ENCODE measurements at regions not wholly inside any gene's neighbourhood (a gene's known extent, or its start where the extent isn't known, plus 50 kb on each side); places are given as distances from the start of the nearest gene placed in this dataset.

DNA sequence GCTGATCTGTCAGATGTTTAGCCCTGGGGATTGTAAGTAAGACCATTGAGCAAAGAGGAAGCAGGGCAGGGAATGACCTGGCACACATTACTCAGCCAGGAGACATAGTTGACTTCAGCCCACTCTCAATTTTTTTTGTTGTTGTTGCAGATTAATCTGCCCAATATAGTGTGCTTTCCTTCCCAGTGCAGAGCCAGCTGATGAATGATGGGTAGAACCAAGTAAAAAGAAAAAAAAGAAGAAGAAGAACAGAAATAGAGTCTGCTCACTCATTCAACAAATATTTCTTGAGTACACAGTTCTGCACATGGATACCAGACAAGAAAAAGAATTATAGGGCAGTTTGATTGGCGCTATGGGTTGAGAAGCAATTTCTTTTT, 292.7 kb downstream of the ETS1 start:
- 80% methylated on average over 1 of the region's 1 CpG for WGBS
- Histone ChIP-seq H3K9me3 (no peaks in the 10 kb centered on the region), H3K36me3 (no peaks in the 10 kb centered on the region), H3K4me1 (peaks cover 30% of the 10 kb centered on the region), H3K27ac (no peak overlapping the region), H3K4me3 (no peak overlapping the region), H3K27me3 (peaks cover 2% of the 10 kb centered on the region)
- no peak for DNase-seq (ENCODE audit: low spot score in 2 of 2)
- TF ChIP-seq POLR2A (IDR thresholded peaks at IDR 0.05) (no peak), POLR2AphosphoS5 (IDR thresholded peaks at IDR 0.05) (no peak)
- TF ChIP-seq, protein P1, sequence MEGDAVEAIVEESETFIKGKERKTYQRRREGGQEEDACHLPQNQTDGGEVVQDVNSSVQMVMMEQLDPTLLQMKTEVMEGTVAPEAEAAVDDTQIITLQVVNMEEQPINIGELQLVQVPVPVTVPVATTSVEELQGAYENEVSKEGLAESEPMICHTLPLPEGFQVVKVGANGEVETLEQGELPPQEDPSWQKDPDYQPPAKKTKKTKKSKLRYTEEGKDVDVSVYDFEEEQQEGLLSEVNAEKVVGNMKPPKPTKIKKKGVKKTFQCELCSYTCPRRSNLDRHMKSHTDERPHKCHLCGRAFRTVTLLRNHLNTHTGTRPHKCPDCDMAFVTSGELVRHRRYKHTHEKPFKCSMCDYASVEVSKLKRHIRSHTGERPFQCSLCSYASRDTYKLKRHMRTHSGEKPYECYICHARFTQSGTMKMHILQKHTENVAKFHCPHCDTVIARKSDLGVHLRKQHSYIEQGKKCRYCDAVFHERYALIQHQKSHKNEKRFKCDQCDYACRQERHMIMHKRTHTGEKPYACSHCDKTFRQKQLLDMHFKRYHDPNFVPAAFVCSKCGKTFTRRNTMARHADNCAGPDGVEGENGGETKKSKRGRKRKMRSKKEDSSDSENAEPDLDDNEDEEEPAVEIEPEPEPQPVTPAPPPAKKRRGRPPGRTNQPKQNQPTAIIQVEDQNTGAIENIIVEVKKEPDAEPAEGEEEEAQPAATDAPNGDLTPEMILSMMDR (IDR thresholded peaks at IDR 0.05): no peak

DNA sequence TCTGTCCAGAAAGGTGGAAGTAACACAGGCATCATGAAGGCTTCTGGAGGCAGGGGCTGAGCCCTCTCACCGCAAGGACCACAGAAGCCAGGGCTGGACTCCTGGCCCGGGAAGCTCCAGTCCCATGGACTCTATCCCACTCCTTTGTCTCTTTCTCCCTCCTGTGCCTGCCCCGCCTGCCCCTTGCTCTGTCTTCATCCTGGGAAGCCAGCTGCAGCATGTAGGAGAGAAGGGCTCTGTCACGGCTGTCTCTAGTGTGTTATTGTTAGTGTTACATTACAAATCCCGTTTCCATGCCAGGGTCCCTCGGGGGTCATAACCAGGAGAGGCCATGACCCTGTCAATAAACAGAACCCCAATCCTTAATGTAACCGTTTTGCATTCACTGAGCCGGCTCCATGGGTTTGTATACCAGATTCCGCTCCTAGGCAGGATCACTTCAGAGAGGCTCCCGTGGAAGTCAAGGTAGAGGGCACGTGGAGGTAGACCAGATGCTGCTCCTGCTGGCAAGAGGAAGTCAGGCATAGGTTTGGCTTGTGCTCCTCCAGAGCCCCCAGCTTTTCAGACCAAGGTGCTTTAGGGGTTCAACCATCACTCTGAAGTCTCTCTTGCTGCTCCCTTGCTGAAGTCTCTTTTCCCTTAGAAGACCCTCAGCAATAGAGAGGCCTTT, 293.2 kb downstream of the ETS1 start:
- H3K36me3 ChIP-seq: no peaks in the 10 kb centered on the region
- H3K27ac ChIP-seq: no peak overlapping the region
- peaks cover 2% of the 10 kb centered on the region for H3K27me3 ChIP-seq
- H3K4me3 ChIP-seq: no peak overlapping the region
- H3K9me3 ChIP-seq: no peaks in the 10 kb centered on the region
- no peak for DNase-seq (ENCODE audit: low spot score in 2 of 2)
- H3K4me1 ChIP-seq: peaks cover 28% of the 10 kb centered on the region
- TF ChIP-seq, protein P1 (IDR thresholded peaks at IDR 0.05): no peak
- no peak for TF ChIP-seq POLR2A (IDR thresholded peaks at IDR 0.05)
- WGBS: 67% methylated on average over 11 of the region's 11 CpGs

DNA sequence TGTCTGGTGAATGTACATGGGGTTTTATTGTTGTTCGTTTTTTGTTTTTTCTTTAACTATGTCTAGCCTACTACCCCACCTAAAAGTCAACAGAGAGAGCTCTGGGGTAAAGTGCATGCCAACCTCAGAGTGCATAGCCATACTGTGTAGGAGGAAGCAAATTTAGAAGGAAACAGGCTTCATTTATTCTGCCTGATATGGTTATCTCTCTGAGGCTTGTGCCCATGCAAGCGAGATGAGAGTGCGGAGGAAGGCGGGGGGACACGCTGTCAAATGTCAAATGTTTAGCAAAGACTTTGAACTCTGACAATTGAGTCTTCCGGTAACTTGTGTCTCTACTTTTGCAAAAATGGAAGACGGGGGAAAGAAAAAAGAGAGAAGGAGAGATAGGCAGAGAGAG, 295.5 kb downstream of the ETS1 start:
- no peak for DNase-seq (ENCODE audit: low spot score in 2 of 2)
- H3K9me3 ChIP-seq: no peaks in the 10 kb centered on the region
- WGBS: 85% methylated on average over 7 of the region's 7 CpGs
- peaks cover 2% of the 10 kb centered on the region for H3K27me3 ChIP-seq
- H3K4me1 ChIP-seq: peaks cover 14% of the 10 kb centered on the region
- no peak overlapping the region for H3K4me3 ChIP-seq
- no peak overlapping the region for H3K27ac ChIP-seq
- no peaks in the 10 kb centered on the region for H3K36me3 ChIP-seq
- no peak for TF ChIP-seq POLR2A (IDR thresholded peaks at IDR 0.05)
- no peak for TF ChIP-seq POLR2AphosphoS5 (IDR thresholded peaks at IDR 0.05)
- TF ChIP-seq, protein P1 (IDR thresholded peaks at IDR 0.05): no peak
- TF ChIP-seq EP300 (IDR thresholded peaks at IDR 0.05): no peak

DNA sequence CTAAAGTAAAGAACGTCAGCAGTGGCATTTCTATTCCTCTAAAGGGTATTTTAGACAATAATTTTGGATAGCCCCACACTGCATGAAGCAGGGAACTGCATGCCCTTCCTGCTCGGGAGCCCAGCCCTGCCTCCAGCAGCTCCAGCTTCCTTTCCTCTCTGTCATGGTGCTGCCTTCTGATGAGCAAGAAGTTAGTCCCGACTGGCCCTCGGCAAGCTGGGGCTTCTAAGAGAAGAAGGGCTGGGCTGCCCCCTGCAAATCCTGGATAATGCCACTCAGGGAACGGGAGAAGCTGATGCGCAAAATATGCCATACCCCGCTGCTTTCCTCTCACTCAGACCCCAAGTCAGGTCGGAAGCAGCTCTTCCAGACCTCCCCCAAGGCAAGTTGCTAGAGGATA, 296.4 kb downstream of the ETS1 start:
- no peak overlapping the region for H3K4me3 ChIP-seq
- H3K36me3 ChIP-seq: no peaks in the 10 kb centered on the region
- no peak for DNase-seq (ENCODE audit: low spot score in 2 of 2)
- WGBS: 92% methylated on average over 8 of the region's 8 CpGs
- no peaks in the 10 kb centered on the region for H3K9me3 ChIP-seq
- TF ChIP-seq POLR2AphosphoS5 (IDR thresholded peaks at IDR 0.05): no peak
- TF ChIP-seq, protein P1 (IDR thresholded peaks at IDR 0.05): no peak
- no peak for TF ChIP-seq EP300 (IDR thresholded peaks at IDR 0.05)
- TF ChIP-seq POLR2A (IDR thresholded peaks at IDR 0.05): no peak
- H3K27me3 ChIP-seq: peaks cover 2% of the 10 kb centered on the region
- peaks cover 14% of the 10 kb centered on the region for H3K4me1 ChIP-seq
- no peak overlapping the region for H3K27ac ChIP-seq

DNA sequence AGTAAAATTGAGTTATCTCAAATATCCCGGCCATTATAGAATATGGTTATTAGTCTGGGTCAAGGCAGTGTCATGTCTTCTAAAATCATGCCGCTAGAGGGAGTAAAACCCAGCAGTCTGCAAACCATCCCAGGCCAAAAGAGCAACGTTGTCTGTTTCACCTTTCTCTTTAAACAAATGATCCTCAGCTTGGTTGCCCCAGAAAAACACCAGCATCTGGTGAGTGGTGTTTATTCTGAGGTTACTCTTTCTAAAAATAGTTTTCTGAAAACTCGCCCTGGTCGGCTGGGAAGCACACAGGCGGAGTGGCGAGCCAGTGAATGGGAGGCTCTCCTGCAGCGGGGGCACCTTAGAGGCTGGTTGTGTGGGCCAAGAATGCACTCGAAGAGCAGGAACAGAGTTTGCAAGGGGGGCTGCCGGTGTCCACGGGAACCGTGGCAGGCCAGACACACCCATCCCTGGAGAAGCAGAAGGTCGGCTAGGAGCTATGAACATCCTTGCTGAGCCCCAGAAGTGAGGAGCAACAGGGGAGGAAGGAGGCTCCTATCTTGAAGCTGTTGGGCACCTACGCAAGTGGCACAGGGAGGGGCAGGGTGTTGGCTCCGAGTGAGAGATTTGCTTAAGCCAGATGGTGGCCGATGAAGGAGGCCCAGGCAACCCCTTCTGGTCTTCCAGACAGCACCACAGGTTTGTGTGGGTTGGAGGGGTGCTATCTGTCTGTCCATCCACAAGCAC, 297.1 kb downstream of the ETS1 start:
- Histone ChIP-seq H3K36me3 (no peaks in the 10 kb centered on the region), H3K27ac (peak overlapping the region; percentile 55), H3K4me3 (peak overlapping the region; percentile 10), H3K27me3 (peaks cover 2% of the 10 kb centered on the region), H3K9me3 (no peaks in the 10 kb centered on the region), H3K4me1 (peaks cover 14% of the 10 kb centered on the region)
- 26% methylated on average over 16 of the region's 16 CpGs for WGBS
- TF ChIP-seq POLR2A (IDR thresholded peaks at IDR 0.05): no peak
- TF ChIP-seq, protein P1 (IDR thresholded peaks at IDR 0.05): peak; percentile 62 to 73
- DNase-seq (ENCODE audit: low spot score in 2 of 2): no peak

All from suprapubic skin (tissue), 4 donors.